ENCODE measurements at regions not wholly inside any gene's neighbourhood (a gene's known extent, or its start where the extent isn't known, plus 50 kb on each side); places are given as distances from the start of the nearest gene placed in this dataset.

- TF ChIP-seq POLR2AphosphoS5 (IDR thresholded peaks at IDR 0.05) (no peak), CTCF (IDR thresholded peaks at IDR 0.05) (no peak), POLR2A (IDR thresholded peaks at IDR 0.05) (no peak)
These were observed 984.6 kb upstream of the NR2F2 start for GRCh38 chr15:95345867-95346266.
